ENCODE measurements at regions not wholly inside any gene's neighbourhood (a gene's known extent, or its start where the extent isn't known, plus 50 kb on each side); places are given as distances from the start of the nearest gene placed in this dataset.

GRCh38 chr6:78059171-78059570, 406.3 kb downstream of the MEI4 start:
- TF ChIP-seq, protein P1, sequence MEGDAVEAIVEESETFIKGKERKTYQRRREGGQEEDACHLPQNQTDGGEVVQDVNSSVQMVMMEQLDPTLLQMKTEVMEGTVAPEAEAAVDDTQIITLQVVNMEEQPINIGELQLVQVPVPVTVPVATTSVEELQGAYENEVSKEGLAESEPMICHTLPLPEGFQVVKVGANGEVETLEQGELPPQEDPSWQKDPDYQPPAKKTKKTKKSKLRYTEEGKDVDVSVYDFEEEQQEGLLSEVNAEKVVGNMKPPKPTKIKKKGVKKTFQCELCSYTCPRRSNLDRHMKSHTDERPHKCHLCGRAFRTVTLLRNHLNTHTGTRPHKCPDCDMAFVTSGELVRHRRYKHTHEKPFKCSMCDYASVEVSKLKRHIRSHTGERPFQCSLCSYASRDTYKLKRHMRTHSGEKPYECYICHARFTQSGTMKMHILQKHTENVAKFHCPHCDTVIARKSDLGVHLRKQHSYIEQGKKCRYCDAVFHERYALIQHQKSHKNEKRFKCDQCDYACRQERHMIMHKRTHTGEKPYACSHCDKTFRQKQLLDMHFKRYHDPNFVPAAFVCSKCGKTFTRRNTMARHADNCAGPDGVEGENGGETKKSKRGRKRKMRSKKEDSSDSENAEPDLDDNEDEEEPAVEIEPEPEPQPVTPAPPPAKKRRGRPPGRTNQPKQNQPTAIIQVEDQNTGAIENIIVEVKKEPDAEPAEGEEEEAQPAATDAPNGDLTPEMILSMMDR (IDR thresholded peaks at IDR 0.05; ENCODE audit: borderline replicate concordance, insufficient read depth, low read depth, low read length): no peak
- no peak overlapping the region for H3K4me3 ChIP-seq (ENCODE audit: low read depth, low read length)

DNA sequence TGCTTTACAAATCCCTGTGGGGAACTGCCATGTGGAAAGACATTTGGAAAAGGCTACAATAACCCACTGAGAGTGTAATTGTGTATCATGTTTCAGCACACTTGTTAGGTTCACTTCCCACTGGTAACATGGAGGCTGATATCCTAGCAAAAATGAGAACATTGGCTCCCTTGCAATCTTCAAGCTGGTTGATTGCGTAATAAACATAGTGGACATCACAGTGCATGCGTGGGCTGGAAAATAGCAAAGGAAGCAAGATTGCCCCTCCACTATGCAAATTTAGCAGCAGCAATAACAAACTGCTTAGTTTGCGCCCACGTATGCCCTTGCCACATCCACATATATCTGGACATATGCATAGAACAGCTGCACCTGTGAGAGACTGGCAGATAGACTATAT, 410.2 kb downstream of the MEI4 start:
- H3K4me3 ChIP-seq (ENCODE audit: low read depth, low read length): no peak overlapping the region
- TF ChIP-seq, protein P1 (IDR thresholded peaks at IDR 0.05; ENCODE audit: borderline replicate concordance, insufficient read depth, low read depth, low read length): no peak

DNA sequence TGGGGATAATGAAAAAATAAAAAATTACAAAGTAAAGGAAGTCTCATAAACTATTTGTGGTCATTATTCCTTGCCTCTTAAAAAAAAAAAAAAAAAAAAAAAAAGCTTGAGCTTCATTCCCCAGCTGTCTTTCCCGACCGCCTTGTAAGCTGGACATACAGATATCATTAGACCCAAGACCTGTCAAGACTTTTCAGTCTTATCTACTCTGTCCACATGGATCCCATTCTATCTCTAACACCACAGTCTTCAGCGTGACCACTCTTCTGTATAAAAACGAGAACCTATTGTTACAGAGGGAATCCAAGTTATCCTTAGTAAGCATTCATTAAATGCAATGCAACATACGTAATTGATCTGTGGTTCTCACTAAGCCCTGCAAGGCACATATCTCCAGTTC, 423.5 kb downstream of the MEI4 start:
- TF ChIP-seq, protein P1 (IDR thresholded peaks at IDR 0.05; ENCODE audit: borderline replicate concordance, insufficient read depth, low read depth, low read length): no peak
- H3K4me3 ChIP-seq (ENCODE audit: low read depth, low read length): no peak overlapping the region

DNA sequence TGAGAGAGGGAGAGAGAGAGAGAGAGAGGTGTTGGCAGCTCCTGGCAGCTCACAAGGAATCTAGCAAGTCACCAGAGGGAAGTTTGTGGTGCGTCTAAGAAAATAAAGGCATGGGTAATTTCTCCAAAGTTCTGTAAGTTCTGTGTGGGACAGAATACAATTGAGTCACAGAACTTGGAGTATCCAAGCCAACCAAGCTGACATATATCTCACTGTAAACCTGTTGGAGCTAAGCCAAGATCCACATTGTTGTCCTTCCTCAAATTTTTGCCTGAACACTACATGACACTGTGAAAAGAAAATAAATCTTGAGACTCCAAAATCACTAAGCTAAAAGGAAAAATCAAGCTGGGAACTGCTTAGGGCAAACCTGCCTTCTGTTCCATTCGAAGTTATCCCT, 436.7 kb downstream of the MEI4 start:
- H3K4me3 ChIP-seq (ENCODE audit: low read depth, low read length): no peak overlapping the region
- TF ChIP-seq, protein P1 (IDR thresholded peaks at IDR 0.05; ENCODE audit: borderline replicate concordance, insufficient read depth, low read depth, low read length): no peak

DNA sequence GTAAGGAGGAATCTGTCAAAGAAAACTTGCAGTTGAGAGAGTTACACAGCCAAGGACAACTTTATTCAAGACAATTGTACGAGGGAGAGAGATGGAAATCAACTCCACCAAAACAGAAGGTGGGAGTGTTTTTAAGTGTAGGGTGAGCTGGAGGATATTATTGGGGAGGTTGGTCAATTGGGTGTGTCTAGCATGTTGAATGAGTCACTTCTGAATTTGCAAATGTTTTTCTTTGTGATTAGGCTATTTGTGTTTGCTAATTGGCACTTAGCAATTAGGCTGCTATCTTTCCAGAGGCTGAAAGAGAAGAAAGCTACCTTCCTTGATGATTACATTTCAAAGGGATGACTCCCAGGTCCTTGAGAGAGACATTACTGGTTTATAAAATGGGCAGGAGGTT, 441.1 kb downstream of the MEI4 start:
- H3K4me3 ChIP-seq (ENCODE audit: low read depth, low read length): no peak overlapping the region

GRCh38 chr6:78101387-78101786, 448.5 kb downstream of the MEI4 start:
- H3K4me3 ChIP-seq (ENCODE audit: low read depth, low read length): no peak overlapping the region
- TF ChIP-seq, protein P1 (IDR thresholded peaks at IDR 0.05; ENCODE audit: borderline replicate concordance, insufficient read depth, low read depth, low read length): no peak

More for the DNA sequence above, 441.1 kb downstream of the MEI4 start:
- TF ChIP-seq, protein P1 (IDR thresholded peaks at IDR 0.05; ENCODE audit: borderline replicate concordance, insufficient read depth, low read depth, low read length): no peak

GRCh38 chr6:78110641-78111040, 457.8 kb downstream of the MEI4 start:
- no peak overlapping the region for H3K4me3 ChIP-seq (ENCODE audit: low read depth, low read length)
- TF ChIP-seq, protein P1 (IDR thresholded peaks at IDR 0.05; ENCODE audit: borderline replicate concordance, insufficient read depth, low read depth, low read length): no peak
